ENCODE measurements at regions not wholly inside any gene's neighbourhood (a gene's known extent, or its start where the extent isn't known, plus 50 kb on each side); places are given as distances from the start of the nearest gene placed in this dataset.

DNA sequence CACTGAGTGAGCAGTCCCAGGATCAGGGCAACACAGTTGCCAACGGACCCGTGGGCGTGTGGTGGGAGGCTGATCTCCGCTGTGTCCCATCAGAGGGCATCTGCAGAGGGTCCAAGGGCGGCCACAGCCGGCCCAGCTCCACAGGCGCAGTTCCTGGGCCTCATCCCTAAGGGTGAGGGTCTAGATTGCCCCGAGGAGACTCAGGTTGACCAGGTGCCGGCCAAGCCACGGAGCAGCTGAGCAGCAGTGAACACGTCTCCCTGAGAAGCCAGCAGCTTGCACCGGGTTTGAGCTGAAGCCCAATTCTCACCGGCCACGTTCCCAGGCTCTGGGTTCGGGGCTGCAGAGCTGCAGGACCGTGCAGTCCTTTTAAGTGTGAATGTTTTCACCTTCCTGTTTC is 58.8 kb upstream of the ADGRA1 start:
- TF ChIP-seq CTCF (IDR thresholded peaks at IDR 0.05), result no peak
- TF ChIP-seq POLR2A (IDR thresholded peaks at IDR 0.05), result no peak
- no peak for TF ChIP-seq POLR2AphosphoS5 (IDR thresholded peaks at IDR 0.05)
